ENCODE measurements at regions not wholly inside any gene's neighbourhood (a gene's known extent, or its start where the extent isn't known, plus 50 kb on each side); places are given as distances from the start of the nearest gene placed in this dataset.

- TF ChIP-seq EZH2 (IDR thresholded peaks at IDR 0.05) (no peak), CTCF (IDR thresholded peaks at IDR 0.05 in 2 of 3, conservative IDR thresholded peaks at IDR 0.05 in 1 of 3; ENCODE audit: borderline replicate concordance in 1 of 3, insufficient read depth in 1 of 3, low read depth in 2 of 3, low read length in 2 of 3) (no peak), POLR2A (IDR thresholded peaks at IDR 0.05; ENCODE audit: borderline replicate concordance, extremely low read depth, insufficient read depth, insufficient read length) (no peak), CBX3 (IDR thresholded peaks at IDR 0.05; ENCODE audit: low read depth) (no peak), MAX (IDR thresholded peaks at IDR 0.05) (no peak), YY1 (IDR thresholded peaks at IDR 0.05; ENCODE audit: extremely low read depth, insufficient replicate concordance, low read depth, low read length) (no peak), POLR2AphosphoS5 (IDR thresholded peaks at IDR 0.05; ENCODE audit: low read depth, low read length) (no peak), RAD21 (IDR thresholded peaks at IDR 0.05; ENCODE audit: low read depth) (no peak), SRF (IDR thresholded peaks at IDR 0.05; ENCODE audit: low read depth) (no peak), ZBTB33 (IDR thresholded peaks at IDR 0.05; ENCODE audit: extremely low read depth, insufficient replicate concordance, low read length) (no peak)
Observed at GRCh38 chr13:104833221-104833620, 1702.2 kb downstream of the EFNB2 start.

Data from HCT116 (cell line).